ENCODE measurements at regions not wholly inside any gene's neighbourhood (a gene's known extent, or its start where the extent isn't known, plus 50 kb on each side); places are given as distances from the start of the nearest gene placed in this dataset.

- DNase-seq = no peak
Measured at GRCh38 chr5:89004379-89004778, 121.4 kb upstream of the MEF2C start.

DNA sequence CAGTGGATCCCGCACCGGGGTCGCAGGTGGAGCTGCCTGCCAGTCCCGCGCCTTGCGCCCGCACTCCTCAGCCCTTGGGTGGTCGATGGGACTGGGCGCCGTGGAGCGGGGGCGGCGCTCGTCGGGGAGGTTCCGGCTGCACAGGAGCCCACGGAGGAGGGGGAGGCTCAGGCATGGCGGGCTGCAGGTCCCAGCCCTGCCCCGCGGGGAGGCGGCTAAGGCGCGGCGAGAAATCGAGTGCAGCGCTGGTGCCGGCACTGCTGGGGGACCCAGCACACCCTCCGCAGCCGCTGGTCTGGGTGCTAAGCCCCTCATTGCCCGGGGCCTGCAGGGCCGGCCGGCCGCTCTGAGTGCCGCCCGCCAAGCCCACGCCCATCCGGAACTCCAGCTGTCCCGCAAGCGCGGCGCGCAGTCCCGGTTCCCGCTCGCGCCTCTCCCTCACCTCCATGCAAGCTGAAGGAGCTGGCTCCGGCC, 120.6 kb upstream of the MEF2C start:
- DNase-seq = no peak

- no peak for DNase-seq
Measured at GRCh38 chr5:88999853-89000252, 116.9 kb upstream of the MEF2C start.

DNA sequence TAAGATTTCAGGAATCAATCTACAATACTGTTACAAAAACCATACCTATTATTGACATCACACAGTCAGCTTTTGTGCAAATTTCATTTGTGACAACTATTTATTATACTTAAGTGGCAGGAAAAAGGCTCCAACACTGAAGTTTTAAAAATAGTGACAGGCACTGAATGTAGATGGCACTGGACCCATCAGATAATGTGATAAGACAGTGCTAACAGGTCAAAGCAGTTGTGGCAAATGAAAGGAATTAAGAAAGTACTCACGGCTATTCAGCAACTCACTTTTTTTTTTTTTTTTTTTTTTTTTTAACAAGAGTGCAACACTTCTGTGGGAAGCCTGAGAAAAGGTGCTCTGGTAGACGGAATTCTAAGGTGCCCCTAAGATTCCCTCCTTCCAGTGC, 115.0 kb upstream of the MEF2C start:
- DNase-seq = no peak

DNA sequence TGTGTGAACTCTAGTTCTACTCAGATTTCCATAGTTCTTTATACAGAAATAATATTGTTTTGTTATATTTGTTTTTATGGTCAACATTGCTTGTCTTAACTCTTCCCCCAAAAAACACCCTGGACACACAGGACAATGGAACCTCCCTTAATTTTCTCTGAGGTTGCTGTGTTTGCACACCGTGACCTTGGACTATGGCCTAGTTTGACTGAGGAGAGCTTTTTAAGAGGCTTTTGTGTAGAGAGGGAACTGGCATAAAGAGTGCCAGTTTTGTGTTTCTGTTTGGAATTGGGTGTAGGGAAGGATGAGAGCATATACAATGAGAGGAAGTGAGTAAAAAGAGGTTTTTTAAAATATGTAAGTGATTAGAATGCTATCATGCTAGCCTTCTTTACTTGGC, 101.1 kb upstream of the MEF2C start:
- DNase-seq = no peak

DNA sequence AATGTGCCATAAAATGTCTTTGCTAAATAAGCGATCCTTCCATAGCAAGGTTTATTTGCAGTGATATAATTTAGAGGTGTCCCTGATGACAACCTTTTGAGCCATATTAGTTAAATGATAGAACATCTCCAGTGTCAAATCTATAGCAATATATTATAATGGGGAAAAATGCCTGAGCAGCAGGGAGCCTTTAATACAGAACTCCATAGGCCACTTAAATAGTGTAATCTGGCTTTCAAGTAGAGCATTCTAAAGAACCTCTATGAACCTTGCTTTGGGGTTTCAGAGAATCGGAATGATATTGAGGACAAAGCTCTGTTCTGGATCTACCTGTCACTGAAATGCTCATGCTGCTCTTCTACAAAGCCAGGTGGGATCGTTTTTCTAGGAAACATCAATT, 96.7 kb upstream of the MEF2C start:
- no peak for DNase-seq

- DNase-seq = no peak
Measured at GRCh38 chr5:88979244-88979643, 96.3 kb upstream of the MEF2C start.

DNA sequence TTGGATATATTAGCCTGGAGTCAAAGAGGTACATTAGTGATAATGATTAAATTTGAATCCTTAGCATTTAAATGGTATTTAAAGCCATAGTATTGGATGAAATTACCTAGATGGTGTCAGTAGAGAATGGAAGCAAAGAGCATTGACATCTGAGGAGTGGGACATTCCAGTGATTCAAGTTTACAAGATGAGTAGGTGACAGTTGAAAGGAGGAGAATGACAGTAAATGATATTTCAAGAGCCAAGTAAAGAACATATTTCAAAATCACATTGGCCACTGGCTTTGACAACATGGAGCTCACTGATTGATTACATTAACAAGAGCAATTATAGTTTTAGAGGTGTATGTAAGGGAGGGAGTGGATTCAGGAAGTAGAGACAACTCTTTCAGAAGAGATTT, 93.9 kb upstream of the MEF2C start:
- DNase-seq = no peak

DNA sequence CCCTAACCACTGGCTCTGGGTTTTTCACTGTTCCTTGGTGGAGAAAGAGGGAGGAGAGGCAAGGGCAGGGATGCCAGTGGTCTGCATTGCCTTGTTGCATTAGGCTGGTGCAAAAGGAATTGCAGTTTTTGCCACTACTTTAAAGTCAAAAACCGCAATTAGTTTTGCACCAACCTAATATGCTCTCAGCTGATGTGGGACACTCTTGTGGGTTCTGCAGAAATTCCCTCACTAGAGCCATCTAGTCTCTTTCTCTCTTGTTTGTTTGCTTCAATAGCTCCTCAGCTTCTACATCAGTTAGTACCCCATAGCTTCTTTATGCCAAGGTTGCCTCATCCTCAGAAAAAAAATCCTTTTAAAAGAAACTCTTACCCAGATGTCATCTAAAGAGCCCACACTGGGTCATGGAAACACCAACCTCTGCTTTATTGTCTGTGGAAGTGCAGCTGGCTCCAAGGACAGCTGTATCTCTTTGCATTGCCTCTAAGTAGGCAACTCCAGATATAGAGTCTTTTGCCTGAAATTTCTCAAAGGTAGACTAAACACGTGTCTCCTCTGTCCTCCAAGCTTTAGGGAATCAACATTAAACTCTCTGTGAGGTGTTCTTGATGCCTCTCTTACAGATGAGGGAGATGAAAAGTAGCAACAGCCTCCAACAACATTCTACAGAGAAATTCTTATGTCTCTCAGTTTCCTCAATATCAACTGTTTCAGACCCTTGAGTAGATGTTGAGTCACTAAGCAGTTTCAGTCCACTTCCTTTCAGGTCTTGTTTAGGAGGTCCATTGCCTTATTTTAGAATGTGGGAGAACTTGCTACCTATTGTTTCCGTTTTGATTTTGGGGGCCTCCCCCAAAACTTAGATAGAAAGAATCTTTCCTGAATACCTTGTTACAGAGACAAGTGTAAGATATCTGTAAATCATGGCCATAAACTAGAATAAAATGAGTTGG, 84.9 kb upstream of the MEF2C start:
- no peak for DNase-seq

GRCh38 chr5:88964831-88965230, 81.8 kb upstream of the MEF2C start:
- no peak for DNase-seq

DNA sequence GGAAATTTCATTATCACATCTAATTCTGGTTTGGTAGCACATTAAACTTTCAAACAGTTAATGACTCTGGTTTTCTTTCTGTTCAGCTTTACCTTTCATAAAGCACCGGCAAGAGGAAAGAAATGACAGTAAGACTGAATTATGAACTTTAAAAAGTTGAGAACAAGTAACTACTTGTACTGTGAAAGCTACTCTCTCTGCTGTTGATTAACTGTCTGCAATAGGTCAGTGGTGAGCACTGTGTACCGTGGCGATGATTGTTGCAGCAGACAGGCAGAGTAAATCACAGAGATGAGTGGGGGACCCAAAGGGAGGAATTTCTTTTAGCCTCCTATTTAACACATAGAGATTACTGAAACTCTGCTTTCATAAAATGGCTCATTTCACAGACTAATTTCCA, 74.0 kb upstream of the MEF2C start:
- DNase-seq = no peak

GRCh38 chr5:88956416-88956815, 73.4 kb upstream of the MEF2C start:
- DNase-seq = no peak

DNA sequence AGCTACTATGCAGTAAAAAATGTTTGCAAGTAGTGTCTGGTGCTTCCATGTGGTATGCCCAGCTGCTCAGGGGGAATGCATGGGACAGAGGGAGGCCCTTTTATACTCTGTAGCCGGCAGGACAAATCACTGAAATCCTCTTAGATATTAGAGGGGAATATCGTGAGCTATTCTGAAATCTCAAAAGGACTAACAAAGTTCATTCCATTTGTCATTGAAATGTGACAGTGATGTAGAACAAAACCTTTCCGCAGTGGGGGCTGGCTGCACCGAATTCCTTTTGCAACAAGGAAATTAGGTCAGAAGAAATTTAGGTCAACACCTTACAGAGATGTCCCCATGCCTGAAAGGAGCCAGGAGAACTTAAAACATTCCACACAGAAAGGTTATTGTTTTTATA, 72.4 kb upstream of the MEF2C start:
- DNase-seq = no peak

- DNase-seq = no peak
Measured at GRCh38 chr5:88954511-88954910, 71.5 kb upstream of the MEF2C start.

DNA sequence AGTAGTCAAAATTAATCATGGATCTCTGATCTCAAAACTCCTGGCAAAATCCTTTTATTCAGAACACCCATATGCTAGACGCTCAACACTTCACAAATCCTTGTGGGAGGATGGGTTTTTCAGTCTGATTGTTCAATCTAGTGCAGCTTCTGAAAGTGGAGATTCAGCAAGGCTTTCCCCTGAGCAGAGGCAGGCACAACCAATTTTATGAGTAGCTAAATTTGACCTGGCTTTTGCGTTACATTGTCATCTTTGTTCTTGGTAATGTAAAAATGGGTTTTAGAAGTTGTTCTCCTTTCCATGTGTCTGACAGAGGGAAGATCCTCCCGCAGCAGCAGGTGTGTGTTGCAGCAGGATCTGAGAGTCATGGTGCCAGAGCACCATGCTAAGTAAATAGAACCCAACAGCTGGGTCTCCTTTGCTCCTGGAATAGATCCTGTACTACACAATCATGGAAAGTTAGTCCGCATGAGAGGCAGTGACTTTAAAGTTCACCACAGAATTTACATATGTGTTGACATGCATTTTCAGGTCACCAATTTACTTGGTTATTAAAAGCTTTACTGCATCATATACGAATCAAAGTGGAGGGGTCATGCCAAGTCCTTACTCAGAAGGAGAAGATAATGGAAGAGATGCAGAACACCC, 70.1 kb upstream of the MEF2C start:
- no peak for DNase-seq

- peak in 1 of 2 experiments; percentile 17 for DNase-seq
Measured at GRCh38 chr5:88952344-88952743, 69.4 kb upstream of the MEF2C start.

GRCh38 chr5:88951457-88951856, 68.5 kb upstream of the MEF2C start:
- DNase-seq = no peak

DNA sequence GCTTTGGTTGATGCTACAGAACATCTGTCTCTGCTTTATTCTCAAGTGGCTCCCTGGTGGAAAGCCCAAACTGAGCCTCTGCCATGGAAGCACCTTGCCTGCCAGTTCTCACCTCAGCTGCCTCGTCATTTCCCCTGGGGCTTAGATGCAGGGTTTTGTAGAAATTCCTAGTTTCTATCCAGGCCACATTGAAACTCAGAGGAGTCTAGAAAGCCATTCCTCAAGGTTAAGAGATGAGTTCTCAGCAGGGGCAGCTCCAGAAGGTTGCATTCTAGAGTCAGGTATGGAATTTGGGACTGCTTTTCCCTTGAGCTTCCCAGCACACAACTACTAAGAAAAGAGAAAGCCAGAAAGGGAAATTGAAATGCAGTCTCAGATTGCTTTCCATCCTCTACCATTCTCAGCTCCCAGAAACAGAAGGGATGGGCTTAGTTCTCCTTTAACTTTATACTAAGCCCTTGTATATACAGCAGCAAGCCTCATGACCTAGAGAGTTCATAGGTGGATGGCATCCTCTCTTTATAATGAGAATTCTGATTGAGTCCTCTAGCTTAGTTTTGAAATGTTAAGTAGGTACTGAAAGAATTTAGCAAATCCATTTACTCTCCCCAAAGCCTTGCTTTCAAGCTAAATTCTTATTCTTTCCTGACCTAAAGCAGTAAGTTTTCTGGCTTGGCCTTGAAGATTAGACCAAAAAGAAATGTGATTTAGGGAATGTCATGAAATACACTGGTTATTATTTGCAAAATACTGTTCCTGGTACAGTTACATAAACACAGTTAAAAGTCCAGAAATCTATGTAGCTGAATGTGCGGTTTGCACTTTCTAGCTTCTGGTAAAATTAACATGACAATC, 66.0 kb upstream of the MEF2C start:
- DNase-seq = no peak

- DNase-seq = no peak
Measured at GRCh38 chr5:88944751-88945531, 62.0 kb upstream of the MEF2C start.

DNA sequence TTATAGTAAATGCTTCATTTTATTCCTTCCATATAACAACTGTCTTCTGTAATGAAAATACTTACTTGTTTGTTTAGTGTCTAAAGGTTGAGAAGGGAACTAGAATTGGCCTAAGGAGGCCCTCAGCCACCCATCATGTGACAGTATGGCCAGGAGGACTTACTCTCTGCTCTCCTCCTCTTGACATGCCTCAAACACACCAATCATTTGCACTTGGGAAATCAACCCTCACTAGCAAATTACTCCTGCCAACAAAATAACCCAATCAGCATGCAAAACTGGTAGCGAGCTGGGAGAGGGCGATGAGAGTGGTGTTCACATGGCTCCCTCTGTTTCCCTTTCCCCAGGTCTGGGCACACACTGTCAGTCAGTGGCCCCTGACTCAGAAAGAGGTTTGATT, 58.6 kb upstream of the MEF2C start:
- DNase-seq = no peak

GRCh38 chr5:88940713-88941112, 57.7 kb upstream of the MEF2C start:
- DNase-seq = no peak

- DNase-seq = no peak
Measured at GRCh38 chr5:88939300-88939699, 56.3 kb upstream of the MEF2C start.

GRCh38 chr5:88938488-88938887, 55.5 kb upstream of the MEF2C start:
- no peak for DNase-seq
